Mammary epithelial cell (primary cell): ENCODE measurements at regions not wholly inside any gene's neighbourhood (a gene's known extent, or its start where the extent isn't known, plus 50 kb on each side); places are given as distances from the start of the nearest gene placed in this dataset.

Experiments
- EZH2 ChIP-seq: IDR thresholded peaks from 2 replicates; pipeline ENCODE4 v1.6.1; 2012; ENCODE audit warnings: low read length, inconsistent platforms, borderline replicate concordance
- TF ChIP-seq, protein P1 (sequence below), 2 donors: IDR thresholded peaks in 1 of 2; conservative IDR thresholded peaks in 1 of 2; 2 replicates each; pipeline ENCODE4 v1.5.1; 2011 to 2012; ENCODE audit warnings: inconsistent platforms in 2 of 2, low read length in 2 of 2, mild to moderate bottlenecking in 2 of 2, control low read depth in 1 of 2, low read depth in 1 of 2; ENCODE audit not compliant: insufficient read depth in 1 of 2; ENCODE audit errors: extremely low read depth in 1 of 2

GRCh38 chr10:131571865-131572264 lies 260.3 kb upstream of the TCERG1L start:
- TF ChIP-seq, protein P1, sequence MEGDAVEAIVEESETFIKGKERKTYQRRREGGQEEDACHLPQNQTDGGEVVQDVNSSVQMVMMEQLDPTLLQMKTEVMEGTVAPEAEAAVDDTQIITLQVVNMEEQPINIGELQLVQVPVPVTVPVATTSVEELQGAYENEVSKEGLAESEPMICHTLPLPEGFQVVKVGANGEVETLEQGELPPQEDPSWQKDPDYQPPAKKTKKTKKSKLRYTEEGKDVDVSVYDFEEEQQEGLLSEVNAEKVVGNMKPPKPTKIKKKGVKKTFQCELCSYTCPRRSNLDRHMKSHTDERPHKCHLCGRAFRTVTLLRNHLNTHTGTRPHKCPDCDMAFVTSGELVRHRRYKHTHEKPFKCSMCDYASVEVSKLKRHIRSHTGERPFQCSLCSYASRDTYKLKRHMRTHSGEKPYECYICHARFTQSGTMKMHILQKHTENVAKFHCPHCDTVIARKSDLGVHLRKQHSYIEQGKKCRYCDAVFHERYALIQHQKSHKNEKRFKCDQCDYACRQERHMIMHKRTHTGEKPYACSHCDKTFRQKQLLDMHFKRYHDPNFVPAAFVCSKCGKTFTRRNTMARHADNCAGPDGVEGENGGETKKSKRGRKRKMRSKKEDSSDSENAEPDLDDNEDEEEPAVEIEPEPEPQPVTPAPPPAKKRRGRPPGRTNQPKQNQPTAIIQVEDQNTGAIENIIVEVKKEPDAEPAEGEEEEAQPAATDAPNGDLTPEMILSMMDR (conservative IDR thresholded peaks at IDR 0.05 in 1 of 2, IDR thresholded peaks at IDR 0.05 in 1 of 2; ENCODE audit: extremely low read depth in 1 of 2, insufficient read depth in 1 of 2, low read depth in 1 of 2, low read length in 2 of 2) = no peak
- no peak for TF ChIP-seq EZH2
